ELR (cell line): ENCODE measurements at regions not wholly inside any gene's neighbourhood (a gene's known extent, or its start where the extent isn't known, plus 50 kb on each side); places are given as distances from the start of the nearest gene placed in this dataset.

Experiments
- DNase-seq: peaks from one replicate; pipeline ENCODE4 v3.0.0-alpha.2; 2015; ENCODE audit warnings: low read depth

DNA sequence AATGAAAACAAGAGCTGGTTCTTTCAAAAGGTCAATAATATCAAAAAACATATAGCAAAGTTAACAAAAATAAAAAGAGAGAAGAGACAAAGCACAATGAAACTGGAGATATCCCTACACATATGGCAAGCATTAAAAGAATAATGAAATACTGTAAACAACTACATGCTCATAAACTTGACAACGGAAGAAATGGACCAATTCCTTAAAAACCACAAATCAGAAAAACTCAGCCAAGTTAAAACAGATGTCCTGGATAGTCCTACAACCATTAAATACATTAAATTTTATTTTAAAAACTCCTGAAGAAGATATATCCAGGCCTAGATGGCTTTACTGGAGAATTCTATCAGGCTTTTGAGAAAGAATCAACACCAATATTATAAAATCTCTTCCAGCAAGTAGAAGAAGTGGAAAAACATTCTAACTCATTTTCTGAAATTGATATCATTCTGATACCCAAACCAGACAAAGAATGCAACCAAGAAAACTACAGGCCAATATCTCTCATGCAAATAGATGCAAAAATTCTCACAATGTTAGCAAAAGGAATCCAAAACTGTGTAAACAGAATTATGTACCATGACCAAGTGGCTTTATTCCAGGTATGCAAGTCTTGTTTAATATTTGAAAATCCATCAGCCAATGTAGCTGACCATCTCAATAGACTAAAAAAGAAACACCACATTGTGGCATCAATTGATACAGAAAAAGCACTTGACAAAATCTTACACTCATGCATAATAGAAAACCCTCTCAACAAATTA, 56.1 kb upstream of the LRRC7 start:
- no peak for DNase-seq

DNA sequence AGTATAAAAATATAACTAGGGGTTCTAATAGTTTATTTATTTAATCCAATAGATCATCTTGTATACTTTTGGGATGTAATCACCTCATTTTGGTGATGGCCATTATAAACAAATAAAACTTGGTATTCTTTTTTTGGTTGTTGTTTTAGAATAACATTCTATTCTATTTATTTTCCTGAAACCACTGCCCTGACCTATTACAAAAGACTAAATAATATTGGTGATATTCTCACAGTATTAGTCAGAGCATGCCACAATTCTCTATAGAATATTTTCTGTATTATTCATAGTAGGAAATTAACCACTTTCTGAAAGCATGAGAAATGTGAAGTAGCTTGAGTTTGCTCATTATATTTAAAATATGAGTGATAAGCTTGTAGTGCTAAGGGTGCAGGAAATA, 54.1 kb upstream of the LRRC7 start:
- peak; percentile 56 for DNase-seq
